ENCODE measurements at regions not wholly inside any gene's neighbourhood (a gene's known extent, or its start where the extent isn't known, plus 50 kb on each side); places are given as distances from the start of the nearest gene placed in this dataset.

GRCh38 chr11:23551706-23552105, 691.4 kb upstream of the CCDC179 start:
- no peak overlapping the region for H3K9ac ChIP-seq (ENCODE audit: low read depth, low read length)
- H3K27ac ChIP-seq (ENCODE audit: low read depth, low read length), result no peak overlapping the region

GRCh38 chr11:23554002-23554401, 693.7 kb upstream of the CCDC179 start:
- H3K9ac ChIP-seq (ENCODE audit: low read depth, low read length), result no peak overlapping the region
- no peaks in the 10 kb centered on the region for H3K9me3 ChIP-seq (ENCODE audit: control insufficient read depth, insufficient read depth, low read length)
- no peak overlapping the region for H3K27ac ChIP-seq (ENCODE audit: low read depth, low read length)
- no peaks in the 10 kb centered on the region for H3K36me3 ChIP-seq (ENCODE audit: control insufficient read depth, insufficient read depth, low read length)
- no peaks in the 10 kb centered on the region for H3K4me1 ChIP-seq (ENCODE audit: control insufficient read depth, insufficient read depth, low read length)
- H3K27me3 ChIP-seq (ENCODE audit: control insufficient read depth, insufficient read depth, low read length), result no peaks in the 10 kb centered on the region
- no peak overlapping the region for H3K4me3 ChIP-seq (ENCODE audit: low read depth, low read length)

More at GRCh38 chr11:23551706-23552105, 691.4 kb upstream of the CCDC179 start:
- Histone ChIP-seq H3K4me3 (ENCODE audit: low read depth, low read length) (no peak overlapping the region), H3K4me1 (ENCODE audit: control insufficient read depth, insufficient read depth, low read length) (no peaks in the 10 kb centered on the region), H3K9me3 (ENCODE audit: control insufficient read depth, insufficient read depth, low read length) (no peaks in the 10 kb centered on the region), H3K36me3 (ENCODE audit: control insufficient read depth, insufficient read depth, low read length) (no peaks in the 10 kb centered on the region), H3K27me3 (ENCODE audit: control insufficient read depth, insufficient read depth, low read length) (no peaks in the 10 kb centered on the region)

- Histone ChIP-seq H3K4me1 (ENCODE audit: control insufficient read depth, insufficient read depth, low read length) (no peaks in the 10 kb centered on the region), H3K9me3 (ENCODE audit: control insufficient read depth, insufficient read depth, low read length) (no peaks in the 10 kb centered on the region), H3K27me3 (ENCODE audit: control insufficient read depth, insufficient read depth, low read length) (no peaks in the 10 kb centered on the region), H3K27ac (ENCODE audit: low read depth, low read length) (no peak overlapping the region), H3K4me3 (ENCODE audit: low read depth, low read length) (no peak overlapping the region), H3K9ac (ENCODE audit: low read depth, low read length) (no peak overlapping the region), H3K36me3 (ENCODE audit: control insufficient read depth, insufficient read depth, low read length) (no peaks in the 10 kb centered on the region)
Measured at GRCh38 chr11:23555085-23555484, 694.8 kb upstream of the CCDC179 start.

GRCh38 chr11:23556163-23556750, 696.0 kb upstream of the CCDC179 start:
- Histone ChIP-seq H3K9me3 (ENCODE audit: control insufficient read depth, insufficient read depth, low read length) (no peaks in the 10 kb centered on the region), H3K4me1 (ENCODE audit: control insufficient read depth, insufficient read depth, low read length) (no peaks in the 10 kb centered on the region), H3K4me3 (ENCODE audit: low read depth, low read length) (no peak overlapping the region), H3K27ac (ENCODE audit: low read depth, low read length) (no peak overlapping the region), H3K36me3 (ENCODE audit: control insufficient read depth, insufficient read depth, low read length) (no peaks in the 10 kb centered on the region), H3K27me3 (ENCODE audit: control insufficient read depth, insufficient read depth, low read length) (no peaks in the 10 kb centered on the region), H3K9ac (ENCODE audit: low read depth, low read length) (no peak overlapping the region)

- H3K36me3 ChIP-seq (ENCODE audit: control insufficient read depth, insufficient read depth, low read length), result no peaks in the 10 kb centered on the region
- no peaks in the 10 kb centered on the region for H3K27me3 ChIP-seq (ENCODE audit: control insufficient read depth, insufficient read depth, low read length)
- H3K4me3 ChIP-seq (ENCODE audit: low read depth, low read length), result no peak overlapping the region
- H3K4me1 ChIP-seq (ENCODE audit: control insufficient read depth, insufficient read depth, low read length), result no peaks in the 10 kb centered on the region
- no peaks in the 10 kb centered on the region for H3K9me3 ChIP-seq (ENCODE audit: control insufficient read depth, insufficient read depth, low read length)
- H3K9ac ChIP-seq (ENCODE audit: low read depth, low read length), result no peak overlapping the region
- H3K27ac ChIP-seq (ENCODE audit: low read depth, low read length), result no peak overlapping the region
Measured at GRCh38 chr11:23563591-23563990, 703.3 kb upstream of the CCDC179 start.

- Histone ChIP-seq H3K9me3 (ENCODE audit: control insufficient read depth, insufficient read depth, low read length) (no peaks in the 10 kb centered on the region), H3K27me3 (ENCODE audit: control insufficient read depth, insufficient read depth, low read length) (no peaks in the 10 kb centered on the region), H3K9ac (ENCODE audit: low read depth, low read length) (no peak overlapping the region), H3K36me3 (ENCODE audit: control insufficient read depth, insufficient read depth, low read length) (no peaks in the 10 kb centered on the region), H3K4me1 (ENCODE audit: control insufficient read depth, insufficient read depth, low read length) (no peaks in the 10 kb centered on the region), H3K27ac (ENCODE audit: low read depth, low read length) (no peak overlapping the region), H3K4me3 (ENCODE audit: low read depth, low read length) (no peak overlapping the region)
Measured at GRCh38 chr11:23564370-23564769, 704.1 kb upstream of the CCDC179 start.

DNA sequence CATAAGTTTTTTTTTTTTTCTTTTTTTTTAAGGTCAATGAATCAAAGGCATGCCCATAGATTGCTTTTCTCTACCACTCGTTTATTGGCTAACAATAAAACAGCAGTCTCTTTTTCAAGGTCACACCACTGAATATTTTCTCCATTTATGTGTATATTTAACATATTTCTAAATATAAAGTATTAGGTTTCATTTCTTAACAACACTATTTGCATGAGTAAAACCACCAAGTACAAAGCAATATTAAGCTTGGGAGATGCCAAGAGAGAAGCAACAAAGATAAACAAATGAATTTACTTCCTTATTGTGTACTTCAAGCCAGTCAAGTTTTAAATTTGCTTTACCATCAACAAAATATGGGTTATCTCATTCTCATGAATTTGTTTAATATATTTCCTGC, 708.9 kb upstream of the CCDC179 start:
- no peaks in the 10 kb centered on the region for H3K4me1 ChIP-seq (ENCODE audit: control insufficient read depth, insufficient read depth, low read length)
- no peak overlapping the region for H3K9ac ChIP-seq (ENCODE audit: low read depth, low read length)
- no peak overlapping the region for H3K27ac ChIP-seq (ENCODE audit: low read depth, low read length)
- no peaks in the 10 kb centered on the region for H3K36me3 ChIP-seq (ENCODE audit: control insufficient read depth, insufficient read depth, low read length)
- H3K27me3 ChIP-seq (ENCODE audit: control insufficient read depth, insufficient read depth, low read length), result no peaks in the 10 kb centered on the region
- no peak overlapping the region for H3K4me3 ChIP-seq (ENCODE audit: low read depth, low read length)
- no peaks in the 10 kb centered on the region for H3K9me3 ChIP-seq (ENCODE audit: control insufficient read depth, insufficient read depth, low read length)

GRCh38 chr11:23569547-23569946, 709.3 kb upstream of the CCDC179 start:
- Histone ChIP-seq H3K9me3 (ENCODE audit: control insufficient read depth, insufficient read depth, low read length) (no peaks in the 10 kb centered on the region), H3K9ac (ENCODE audit: low read depth, low read length) (no peak overlapping the region), H3K36me3 (ENCODE audit: control insufficient read depth, insufficient read depth, low read length) (no peaks in the 10 kb centered on the region), H3K27me3 (ENCODE audit: control insufficient read depth, insufficient read depth, low read length) (no peaks in the 10 kb centered on the region), H3K4me3 (ENCODE audit: low read depth, low read length) (no peak overlapping the region), H3K4me1 (ENCODE audit: control insufficient read depth, insufficient read depth, low read length) (no peaks in the 10 kb centered on the region), H3K27ac (ENCODE audit: low read depth, low read length) (no peak overlapping the region)

DNA sequence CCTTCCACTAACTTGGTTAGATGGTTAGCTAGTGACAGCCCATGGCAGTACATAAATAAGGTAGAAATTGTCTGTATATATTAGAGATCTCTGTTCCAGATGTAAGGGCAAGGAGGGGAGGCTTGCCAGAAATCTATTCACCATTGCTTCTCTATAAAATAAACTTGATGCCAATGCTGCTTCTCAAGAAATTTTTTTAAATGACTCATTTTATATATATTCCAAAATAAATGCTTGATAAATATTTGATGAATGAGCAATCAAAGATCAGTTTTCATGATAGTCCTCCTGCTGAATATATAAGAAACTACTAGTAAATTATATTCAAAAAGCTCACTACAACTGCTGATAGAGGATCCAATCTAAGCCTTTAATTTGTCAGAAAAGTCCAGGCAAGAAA, 710.6 kb upstream of the CCDC179 start:
- no peak overlapping the region for H3K27ac ChIP-seq (ENCODE audit: low read depth, low read length)
- H3K4me1 ChIP-seq (ENCODE audit: control insufficient read depth, insufficient read depth, low read length), result no peaks in the 10 kb centered on the region
- no peak overlapping the region for H3K4me3 ChIP-seq (ENCODE audit: low read depth, low read length)
- no peaks in the 10 kb centered on the region for H3K36me3 ChIP-seq (ENCODE audit: control insufficient read depth, insufficient read depth, low read length)
- H3K9ac ChIP-seq (ENCODE audit: low read depth, low read length), result no peak overlapping the region
- H3K9me3 ChIP-seq (ENCODE audit: control insufficient read depth, insufficient read depth, low read length), result no peaks in the 10 kb centered on the region
- no peaks in the 10 kb centered on the region for H3K27me3 ChIP-seq (ENCODE audit: control insufficient read depth, insufficient read depth, low read length)

DNA sequence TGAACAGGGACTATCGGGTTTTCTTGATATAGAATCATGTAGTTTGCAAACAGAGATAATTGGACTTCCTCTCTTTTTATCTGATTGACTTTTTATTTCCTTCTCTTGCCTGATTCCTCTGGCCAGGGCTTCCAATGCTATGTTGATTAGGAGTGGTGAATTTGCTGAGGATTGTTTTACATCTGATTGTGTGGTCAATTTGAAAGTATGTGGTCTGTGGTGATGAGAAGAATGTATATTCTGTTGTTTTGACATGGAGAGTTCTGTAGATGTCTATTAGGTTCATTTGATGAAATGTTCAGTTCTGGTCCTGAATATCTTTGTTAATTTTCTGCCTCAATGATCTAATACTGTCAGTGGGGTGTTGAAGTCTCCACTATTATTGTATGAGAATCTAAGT, 713.2 kb upstream of the CCDC179 start:
- Histone ChIP-seq H3K27ac (ENCODE audit: low read depth, low read length) (no peak overlapping the region), H3K4me1 (ENCODE audit: control insufficient read depth, insufficient read depth, low read length) (no peaks in the 10 kb centered on the region), H3K4me3 (ENCODE audit: low read depth, low read length) (no peak overlapping the region), H3K9ac (ENCODE audit: low read depth, low read length) (no peak overlapping the region), H3K36me3 (ENCODE audit: control insufficient read depth, insufficient read depth, low read length) (no peaks in the 10 kb centered on the region), H3K9me3 (ENCODE audit: control insufficient read depth, insufficient read depth, low read length) (no peaks in the 10 kb centered on the region), H3K27me3 (ENCODE audit: control insufficient read depth, insufficient read depth, low read length) (no peaks in the 10 kb centered on the region)

DNA sequence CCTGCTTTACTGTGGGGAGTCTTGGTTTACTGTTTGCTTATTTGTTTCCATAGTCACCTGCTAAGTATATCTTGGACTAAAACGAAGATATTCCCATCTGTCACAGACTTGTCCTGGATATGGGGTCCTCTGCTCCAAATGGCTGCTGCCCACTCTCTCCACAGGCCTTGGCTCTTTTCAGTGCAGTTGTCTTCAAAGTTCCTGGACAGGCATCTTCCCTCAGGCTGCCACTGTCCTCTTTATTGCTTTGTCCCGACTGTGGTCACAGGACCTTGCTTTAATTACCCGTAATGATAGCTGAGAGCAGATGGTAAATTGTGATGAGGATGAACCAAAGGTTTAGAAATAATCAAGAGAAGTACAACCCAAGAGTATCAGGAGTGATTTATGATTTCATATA, 713.9 kb upstream of the CCDC179 start:
- Histone ChIP-seq H3K36me3 (ENCODE audit: control insufficient read depth, insufficient read depth, low read length) (no peaks in the 10 kb centered on the region), H3K27ac (ENCODE audit: low read depth, low read length) (no peak overlapping the region), H3K9me3 (ENCODE audit: control insufficient read depth, insufficient read depth, low read length) (no peaks in the 10 kb centered on the region), H3K27me3 (ENCODE audit: control insufficient read depth, insufficient read depth, low read length) (no peaks in the 10 kb centered on the region), H3K9ac (ENCODE audit: low read depth, low read length) (no peak overlapping the region), H3K4me3 (ENCODE audit: low read depth, low read length) (no peak overlapping the region), H3K4me1 (ENCODE audit: control insufficient read depth, insufficient read depth, low read length) (no peaks in the 10 kb centered on the region)

DNA sequence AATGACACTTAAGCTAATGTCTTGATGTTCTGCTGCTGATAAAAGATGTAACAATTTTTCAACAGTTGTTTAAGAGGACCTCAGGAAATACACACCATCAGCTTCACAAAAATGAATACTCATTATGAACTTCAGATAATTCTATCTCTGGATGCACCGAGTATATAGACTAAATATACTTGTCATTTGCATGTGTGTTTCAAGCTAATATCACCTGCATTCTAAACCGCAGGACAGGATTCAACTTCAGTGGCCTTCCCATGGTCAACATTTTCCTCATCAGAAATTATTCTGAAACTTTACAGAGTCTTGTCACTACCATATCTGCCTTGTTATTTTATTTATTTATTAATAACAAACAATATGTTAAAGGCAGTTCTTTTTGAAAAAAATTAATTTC, 717.0 kb upstream of the CCDC179 start:
- Histone ChIP-seq H3K9ac (ENCODE audit: low read depth, low read length) (no peak overlapping the region), H3K27me3 (ENCODE audit: control insufficient read depth, insufficient read depth, low read length) (no peaks in the 10 kb centered on the region), H3K36me3 (ENCODE audit: control insufficient read depth, insufficient read depth, low read length) (no peaks in the 10 kb centered on the region), H3K27ac (ENCODE audit: low read depth, low read length) (no peak overlapping the region), H3K9me3 (ENCODE audit: control insufficient read depth, insufficient read depth, low read length) (no peaks in the 10 kb centered on the region), H3K4me3 (ENCODE audit: low read depth, low read length) (no peak overlapping the region), H3K4me1 (ENCODE audit: control insufficient read depth, insufficient read depth, low read length) (no peaks in the 10 kb centered on the region)

Data from HUES48 (cell line).